ENCODE measurements at regions not wholly inside any gene's neighbourhood (a gene's known extent, or its start where the extent isn't known, plus 50 kb on each side); places are given as distances from the start of the nearest gene placed in this dataset.
"Not testable (repeated sequence)": the region's sequence is repeated elsewhere in the genome, so short reads cannot be mapped to it uniquely, and the experiment has no call there.

DNA sequence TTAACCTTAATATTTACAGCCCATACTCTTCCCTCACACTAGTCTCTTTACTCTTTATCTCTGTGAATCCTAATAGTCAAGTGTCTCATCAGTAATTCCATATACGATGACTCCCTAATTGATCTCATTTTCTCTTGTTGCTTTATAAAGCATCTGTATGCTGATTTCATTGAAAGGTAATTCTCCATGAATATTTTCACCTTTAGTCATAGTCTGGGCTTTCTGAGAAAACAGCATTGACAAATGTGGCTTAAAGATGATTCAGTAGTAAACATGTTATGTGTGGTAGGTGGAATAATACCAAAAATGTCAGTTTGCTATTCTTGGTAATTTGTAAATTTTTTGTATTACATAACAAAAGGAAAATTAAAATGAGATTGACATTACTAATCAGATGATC lies 1176.5 kb downstream of the NCAM2 start:
- Mint-ChIP-seq H3K27ac (ENCODE audit: low read depth, unreplicated experiment) (no peak overlapping the region), H3K36me3 (ENCODE audit: insufficient read depth, unreplicated experiment) (no peaks in the 10 kb centered on the region), H3K9me3 (ENCODE audit: unreplicated experiment) (peaks cover 12% of the 10 kb centered on the region), H3K27me3 (ENCODE audit: insufficient read depth, unreplicated experiment) (no peaks in the 10 kb centered on the region), H3K4me3 (ENCODE audit: unreplicated experiment) (no peak overlapping the region), H3K4me1 (ENCODE audit: insufficient read depth, unreplicated experiment) (no peaks in the 10 kb centered on the region)
- BruUV-seq (replicated peaks), result no TSS peak
- CTCF ChIA-PET, result no interaction called here
- peak; percentile 3 for DNase-seq (ENCODE audit: unreplicated experiment)
- POLR2A ChIA-PET, result no interaction called here
- intact Hi-C loops (cut with micrococcal nuclease), result no loop called here
- TF ChIP-seq, protein P1, sequence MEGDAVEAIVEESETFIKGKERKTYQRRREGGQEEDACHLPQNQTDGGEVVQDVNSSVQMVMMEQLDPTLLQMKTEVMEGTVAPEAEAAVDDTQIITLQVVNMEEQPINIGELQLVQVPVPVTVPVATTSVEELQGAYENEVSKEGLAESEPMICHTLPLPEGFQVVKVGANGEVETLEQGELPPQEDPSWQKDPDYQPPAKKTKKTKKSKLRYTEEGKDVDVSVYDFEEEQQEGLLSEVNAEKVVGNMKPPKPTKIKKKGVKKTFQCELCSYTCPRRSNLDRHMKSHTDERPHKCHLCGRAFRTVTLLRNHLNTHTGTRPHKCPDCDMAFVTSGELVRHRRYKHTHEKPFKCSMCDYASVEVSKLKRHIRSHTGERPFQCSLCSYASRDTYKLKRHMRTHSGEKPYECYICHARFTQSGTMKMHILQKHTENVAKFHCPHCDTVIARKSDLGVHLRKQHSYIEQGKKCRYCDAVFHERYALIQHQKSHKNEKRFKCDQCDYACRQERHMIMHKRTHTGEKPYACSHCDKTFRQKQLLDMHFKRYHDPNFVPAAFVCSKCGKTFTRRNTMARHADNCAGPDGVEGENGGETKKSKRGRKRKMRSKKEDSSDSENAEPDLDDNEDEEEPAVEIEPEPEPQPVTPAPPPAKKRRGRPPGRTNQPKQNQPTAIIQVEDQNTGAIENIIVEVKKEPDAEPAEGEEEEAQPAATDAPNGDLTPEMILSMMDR (IDR thresholded peaks at IDR 0.05; ENCODE audit: unreplicated experiment), result no peak

DNA sequence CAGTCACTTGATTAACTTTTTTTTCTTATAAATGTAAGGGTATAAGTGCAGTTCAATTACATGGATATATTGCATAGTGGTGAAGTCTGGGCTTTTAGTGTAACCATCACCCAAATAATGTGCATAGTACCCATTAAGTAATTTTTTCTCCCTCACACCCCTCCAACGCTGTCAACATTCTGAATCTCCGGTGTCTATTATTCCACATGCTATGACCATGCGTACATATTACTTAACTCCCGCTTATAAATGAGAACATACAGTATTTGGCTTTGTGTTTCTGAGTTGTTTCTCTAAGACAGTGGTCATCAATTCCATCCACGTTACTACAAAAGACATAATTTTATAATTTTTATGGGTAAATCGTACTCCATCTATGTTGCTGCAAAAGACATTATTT lies 1191.1 kb downstream of the NCAM2 start:
- no TSS peak for BruUV-seq (replicated peaks)
- ChIA-PET POLR2A (no interaction called here), CTCF (no interaction called here)
- TF ChIP-seq, protein P1 (IDR thresholded peaks at IDR 0.05; ENCODE audit: unreplicated experiment), result no peak
- no peak for DNase-seq (ENCODE audit: unreplicated experiment)
- Mint-ChIP-seq H3K4me1 (ENCODE audit: insufficient read depth, unreplicated experiment) (no peaks in the 10 kb centered on the region), H3K36me3 (ENCODE audit: insufficient read depth, unreplicated experiment) (no peaks in the 10 kb centered on the region), H3K27me3 (ENCODE audit: insufficient read depth, unreplicated experiment) (no peaks in the 10 kb centered on the region), H3K9me3 (ENCODE audit: unreplicated experiment) (peaks cover 20% of the 10 kb centered on the region), H3K27ac (ENCODE audit: low read depth, unreplicated experiment) (no peak overlapping the region), H3K4me3 (ENCODE audit: unreplicated experiment) (no peak overlapping the region)
- intact Hi-C loops (cut with micrococcal nuclease), result no loop called here

DNA sequence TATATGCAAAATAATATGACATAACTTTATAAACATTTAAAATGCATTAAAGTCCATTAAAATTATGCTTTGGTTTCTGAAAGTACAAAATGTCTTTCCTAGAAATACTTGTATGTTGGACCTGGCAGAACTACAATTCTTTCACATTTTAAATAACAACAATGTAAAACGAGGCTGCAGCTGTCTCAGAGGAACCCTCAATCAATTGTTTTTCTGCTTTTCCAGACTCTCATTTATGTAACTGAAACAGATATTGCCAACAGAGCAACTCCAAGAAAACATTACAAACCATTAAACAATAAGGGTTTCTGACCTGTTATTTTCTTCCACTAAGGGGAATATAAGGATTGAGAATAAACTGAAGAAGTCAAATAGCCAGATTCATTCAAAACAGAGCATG lies 1193.4 kb downstream of the NCAM2 start:
- no peak for DNase-seq (ENCODE audit: unreplicated experiment)
- Mint-ChIP-seq H3K4me3 (ENCODE audit: unreplicated experiment) (no peak overlapping the region), H3K9me3 (ENCODE audit: unreplicated experiment) (peaks cover 20% of the 10 kb centered on the region), H3K36me3 (ENCODE audit: insufficient read depth, unreplicated experiment) (no peaks in the 10 kb centered on the region), H3K4me1 (ENCODE audit: insufficient read depth, unreplicated experiment) (no peaks in the 10 kb centered on the region), H3K27me3 (ENCODE audit: insufficient read depth, unreplicated experiment) (no peaks in the 10 kb centered on the region), H3K27ac (ENCODE audit: low read depth, unreplicated experiment) (no peak overlapping the region)
- intact Hi-C loops (cut with micrococcal nuclease), result no loop called here
- POLR2A ChIA-PET, result no interaction called here
- TF ChIP-seq, protein P1 (IDR thresholded peaks at IDR 0.05; ENCODE audit: unreplicated experiment), result no peak
- CTCF ChIA-PET, result no interaction called here
- no TSS peak for BruUV-seq (replicated peaks)

DNA sequence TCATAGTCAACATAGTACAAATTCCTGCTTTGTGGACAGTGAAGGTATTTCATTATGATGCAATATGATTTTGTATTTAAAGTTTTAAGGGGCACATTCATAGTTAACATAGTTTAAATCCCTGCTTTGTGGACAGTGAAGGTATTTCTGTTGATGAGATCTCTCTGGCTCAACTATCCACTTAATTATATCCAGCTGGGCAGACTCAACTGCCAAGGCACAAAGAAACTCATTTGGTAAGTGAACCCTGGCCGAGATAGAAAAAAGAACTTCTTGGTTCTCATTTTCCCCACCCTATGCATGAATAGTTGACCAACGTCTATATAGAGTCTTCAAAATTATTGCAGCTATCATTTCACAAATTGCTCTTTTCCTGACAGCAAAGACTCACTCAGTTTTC lies 1194.6 kb downstream of the NCAM2 start:
- Mint-ChIP-seq H3K36me3 (ENCODE audit: insufficient read depth, unreplicated experiment) (no peaks in the 10 kb centered on the region), H3K27ac (ENCODE audit: low read depth, unreplicated experiment) (no peak overlapping the region), H3K9me3 (ENCODE audit: unreplicated experiment) (peaks cover 20% of the 10 kb centered on the region), H3K4me3 (ENCODE audit: unreplicated experiment) (no peak overlapping the region), H3K27me3 (ENCODE audit: insufficient read depth, unreplicated experiment) (no peaks in the 10 kb centered on the region), H3K4me1 (ENCODE audit: insufficient read depth, unreplicated experiment) (no peaks in the 10 kb centered on the region)
- DNase-seq (ENCODE audit: unreplicated experiment), result no peak
- intact Hi-C loops (cut with micrococcal nuclease), result no loop called here
- no TSS peak for BruUV-seq (replicated peaks)
- TF ChIP-seq, protein P1 (IDR thresholded peaks at IDR 0.05; ENCODE audit: unreplicated experiment), result no peak
- ChIA-PET CTCF (interaction anchor here (0.7 kb wide), 1 partner anchor 456 kb away, joined by 4 read pairs; no protein-coding TSS in a partner anchor), POLR2A (interaction anchor here (0.7 to 0.8 kb wide), 2 partner anchors 12 to 276 kb away, joined by 3 to 4 read pairs; no protein-coding TSS in a partner anchor)

DNA sequence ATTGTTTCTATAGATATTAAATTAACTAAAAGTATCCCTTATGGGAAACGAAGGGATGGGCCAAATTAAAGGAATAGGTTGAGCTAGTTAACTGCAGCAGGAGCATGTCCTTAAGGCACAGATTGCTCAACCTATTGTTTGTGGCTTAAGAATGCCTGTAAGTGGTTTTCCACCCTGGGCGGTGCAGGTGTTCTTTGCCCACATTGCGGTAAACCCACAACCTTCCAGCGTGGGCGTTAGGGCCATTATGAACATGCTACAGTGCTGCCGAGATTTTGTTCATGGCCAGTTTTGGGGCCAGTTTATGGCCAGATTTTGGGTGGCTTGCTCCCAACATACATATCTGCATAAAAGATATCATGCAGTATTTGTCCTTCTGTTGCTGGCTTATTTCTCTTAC lies 1196.8 kb downstream of the NCAM2 start:
- H3K4me3 Mint-ChIP-seq (ENCODE audit: unreplicated experiment); H3K27ac Mint-ChIP-seq (ENCODE audit: low read depth, unreplicated experiment); H3K27me3 Mint-ChIP-seq (ENCODE audit: insufficient read depth, unreplicated experiment); CTCF ChIA-PET; POLR2A ChIA-PET; H3K36me3 Mint-ChIP-seq (ENCODE audit: insufficient read depth, unreplicated experiment); intact Hi-C loops (cut with micrococcal nuclease); BruUV-seq (replicated peaks); H3K4me1 Mint-ChIP-seq (ENCODE audit: insufficient read depth, unreplicated experiment): not testable (repeated sequence)
- DNase-seq (ENCODE audit: unreplicated experiment), result peak; percentile 64
- H3K9me3 Mint-ChIP-seq (ENCODE audit: unreplicated experiment), result peaks cover 22% of the 10 kb centered on the region
